PFSK-1 (cell line): ENCODE measurements at regions not wholly inside any gene's neighbourhood (a gene's known extent, or its start where the extent isn't known, plus 50 kb on each side); places are given as distances from the start of the nearest gene placed in this dataset.

Experiments used
- POLR2AphosphoS5 ChIP-seq: IDR thresholded peaks from 2 replicates; pipeline ENCODE4 v1.6.1; 2012; ENCODE audit warnings: low read depth, mild to moderate bottlenecking, control low read depth, low read length, moderate library complexity
- REST ChIP-seq, 2 experiments: IDR thresholded peaks; 2 replicates each; pipeline versions ENCODE4 v1.6.1 to v1.8.0; 2011 to 2012; ENCODE audit warnings: low read depth in 2 of 2, low read length in 2 of 2, control low read depth in 1 of 2, inconsistent platforms in 1 of 2, mild to moderate bottlenecking in 1 of 2, moderate library complexity in 1 of 2; ENCODE audit not compliant: insufficient read depth in 1 of 2
- SIN3A ChIP-seq: IDR thresholded peaks from 2 replicates; pipeline ENCODE4 v1.6.1; 2012; ENCODE audit warnings: mild to moderate bottlenecking, low read length, moderate library complexity, borderline replicate concordance; ENCODE audit not compliant: insufficient read depth
- TAF1 ChIP-seq: IDR thresholded peaks from 2 replicates; pipeline ENCODE4 v1.6.1; 2012; ENCODE audit warnings: low read length, control low read depth, borderline replicate concordance; ENCODE audit not compliant: insufficient read depth

- TF ChIP-seq TAF1 (no peak), REST (IDR thresholded peaks at IDR 0.05; ENCODE audit: insufficient read depth in 1 of 2, low read depth in 2 of 2, low read length in 2 of 2) (no peak), POLR2AphosphoS5 (no peak), SIN3A (no peak)
Measured at GRCh38 chr16:80390871-80391489, 149.8 kb upstream of the DYNLRB2 start.
